Panc1 (cell line): ENCODE measurements at regions not wholly inside any gene's neighbourhood (a gene's known extent, or its start where the extent isn't known, plus 50 kb on each side); places are given as distances from the start of the nearest gene placed in this dataset.

Source experiments
- ATAC-seq: fragments of 200-7000 bp; cut with Tn5 transposase; 2 replicates; pipeline ENCODE4 v1.9.1; 2020; ENCODE audit warnings: mild to moderate bottlenecking, moderate library complexity
- BruUV-seq: library from RNA; stranded (reverse); fragments of 400-500 nt; replicated peaks from 2 replicates; lab custom pipeline; 2021; lab: Mats Ljungman, UMichigan
- CTCF ChIA-PET: fragments of 300-600 bp; sonication (Branson Sonifier 250); formaldehyde crosslinking; loops from one replicate; lab custom pipeline; 2022; ENCODE audit warnings: antibody characterized with exemption; lab: Charles Lee
- POLR2A ChIA-PET: fragments of 300-600 bp; sonication (Branson Sonifier 250); formaldehyde crosslinking; loops from one replicate; lab custom pipeline; 2022; ENCODE audit warnings: antibody characterized with exemption; lab: Charles Lee
- DNase-seq: peaks from one replicate; pipeline ENCODE4 v3.0.0-alpha.2; 2010; ENCODE audit warnings: low read depth, low spot score
- H3K27ac ChIP-seq: 2 replicates; pipeline ENCODE4 v1.5.1; 2011; ENCODE audit warnings: mild to moderate bottlenecking, low read length, inconsistent platforms
- H3K27me3 ChIP-seq: fragments of 200-500 bp; sonication (Bioruptor generic); 2 replicates; pipeline ENCODE4 v1.6.0; 2014; ENCODE audit warnings: low read length, inconsistent platforms; ENCODE audit not compliant: control insufficient read depth, insufficient read depth
- H3K36me3 ChIP-seq: fragments of 200-500 bp; sonication (Bioruptor generic); 2 replicates; pipeline ENCODE4 v1.5.1; 2014; ENCODE audit warnings: inconsistent platforms, mild to moderate bottlenecking, low read length, moderate library complexity; ENCODE audit not compliant: control insufficient read depth, insufficient read depth
- H3K4me1 ChIP-seq: 2 replicates; pipeline ENCODE4 v1.5.1; 2011; ENCODE audit warnings: inconsistent platforms, mild to moderate bottlenecking, low read length, moderate library complexity; ENCODE audit not compliant: control insufficient read depth, insufficient read depth
- H3K4me3 ChIP-seq, 2 experiments: 2 replicates each; pipeline ENCODE4 v1.5.1; 2011 to 2012; ENCODE audit warnings: low read depth in 2 of 2, low read length in 2 of 2, mild to moderate bottlenecking in 2 of 2, inconsistent platforms in 1 of 2, moderate library complexity in 1 of 2
- H3K9me3 ChIP-seq: fragments of 200-500 bp; sonication (Bioruptor generic); 2 replicates; pipeline ENCODE4 v1.5.1; 2014; ENCODE audit warnings: low read depth, mild to moderate bottlenecking, inconsistent platforms, low read length, moderate library complexity; ENCODE audit not compliant: control insufficient read depth, insufficient read depth
- CTCF ChIP-seq: fragments of 450-650 bp; IDR thresholded peaks from 2 replicates; pipeline ENCODE4 v1.5.1; 2017; ENCODE audit warnings: mild to moderate bottlenecking
- POLR2AphosphoS5 ChIP-seq: IDR thresholded peaks from 2 replicates; pipeline ENCODE4 v1.6.1; 2012; ENCODE audit warnings: mild to moderate bottlenecking, low read depth, low read length, moderate library complexity
- SIN3A ChIP-seq: IDR thresholded peaks from 2 replicates; pipeline ENCODE4 v1.6.1; 2012; ENCODE audit warnings: low read depth, mild to moderate bottlenecking, low read length, moderate library complexity, borderline replicate concordance; ENCODE audit not compliant: insufficient read depth
- TCF7L2 ChIP-seq: IDR thresholded peaks from 2 replicates; pipeline ENCODE4 v1.6.1; 2011; ENCODE audit warnings: mild to moderate bottlenecking, low read depth, low read length, inconsistent platforms
- in situ Hi-C: cut with HindIII; loops from 2 replicates; pipeline ENCODE4 v1.10.0; 2016; ENCODE audit warnings: low sequenced_read_pairs, low pct_unique_long_range_greater_than_20kb
- intact Hi-C: fragments of 100-400 bp; cut with micrococcal nuclease; formaldehyde crosslinking; loops from one replicate; pipeline ENCODE4 v1.10.0; 2022; ENCODE audit not compliant: unreplicated experiment
- TF ChIP-seq, protein P1 (sequence below), 2 experiments: IDR thresholded peaks; 2 replicates each; pipeline ENCODE4 v1.6.1; 2011 to 2012; ENCODE audit warnings: low read depth in 2 of 2, control low read depth in 1 of 2, low read length in 1 of 2, mild to moderate bottlenecking in 1 of 2, moderate library complexity in 1 of 2; ENCODE audit not compliant: insufficient read depth in 1 of 2

DNA sequence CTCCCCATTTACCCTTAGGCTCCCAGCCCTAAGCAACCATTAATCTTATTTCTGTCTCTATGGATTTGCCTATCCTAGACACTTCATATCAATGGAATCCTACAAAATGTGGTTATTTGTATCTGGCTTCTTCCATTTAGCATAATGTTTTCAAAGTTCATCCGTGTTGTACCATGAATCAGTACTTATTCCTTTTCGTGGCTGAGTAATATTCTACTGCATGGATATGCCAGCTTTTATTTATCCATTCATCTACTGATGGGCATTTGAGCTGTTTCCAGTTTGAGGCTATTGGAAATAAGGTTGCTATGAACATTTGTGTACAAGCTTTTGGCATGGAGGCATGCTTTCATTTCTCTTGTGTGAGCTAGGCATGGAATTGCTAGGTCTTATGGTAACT is 121.1 kb downstream of the WDR11 start:
- DNase-seq (no peak), ATAC-seq (no peak)
- Histone ChIP-seq H3K9me3 (0 out of 2 replicates have a peak, but pooled peaks cover 3% of the 10 kb centered on the region), H3K4me3 (no peak overlapping the region), H3K27me3 (no peaks in the 10 kb centered on the region; the same call in 1 of the 2 replicates), H3K4me1 (no peaks in the 10 kb centered on the region), H3K27ac (no peak overlapping the region), H3K36me3 (no peaks in the 10 kb centered on the region)
- BruUV-seq: no TSS peak
- CTCF ChIA-PET: no interaction called here
- POLR2A ChIA-PET: no interaction called here
- intact Hi-C loops (no loop called here), in situ Hi-C loops (no loop called here)
- TF ChIP-seq SIN3A (no peak), TCF7L2 (no peak), CTCF (no peak), POLR2AphosphoS5 (no peak)
- TF ChIP-seq, protein P1, sequence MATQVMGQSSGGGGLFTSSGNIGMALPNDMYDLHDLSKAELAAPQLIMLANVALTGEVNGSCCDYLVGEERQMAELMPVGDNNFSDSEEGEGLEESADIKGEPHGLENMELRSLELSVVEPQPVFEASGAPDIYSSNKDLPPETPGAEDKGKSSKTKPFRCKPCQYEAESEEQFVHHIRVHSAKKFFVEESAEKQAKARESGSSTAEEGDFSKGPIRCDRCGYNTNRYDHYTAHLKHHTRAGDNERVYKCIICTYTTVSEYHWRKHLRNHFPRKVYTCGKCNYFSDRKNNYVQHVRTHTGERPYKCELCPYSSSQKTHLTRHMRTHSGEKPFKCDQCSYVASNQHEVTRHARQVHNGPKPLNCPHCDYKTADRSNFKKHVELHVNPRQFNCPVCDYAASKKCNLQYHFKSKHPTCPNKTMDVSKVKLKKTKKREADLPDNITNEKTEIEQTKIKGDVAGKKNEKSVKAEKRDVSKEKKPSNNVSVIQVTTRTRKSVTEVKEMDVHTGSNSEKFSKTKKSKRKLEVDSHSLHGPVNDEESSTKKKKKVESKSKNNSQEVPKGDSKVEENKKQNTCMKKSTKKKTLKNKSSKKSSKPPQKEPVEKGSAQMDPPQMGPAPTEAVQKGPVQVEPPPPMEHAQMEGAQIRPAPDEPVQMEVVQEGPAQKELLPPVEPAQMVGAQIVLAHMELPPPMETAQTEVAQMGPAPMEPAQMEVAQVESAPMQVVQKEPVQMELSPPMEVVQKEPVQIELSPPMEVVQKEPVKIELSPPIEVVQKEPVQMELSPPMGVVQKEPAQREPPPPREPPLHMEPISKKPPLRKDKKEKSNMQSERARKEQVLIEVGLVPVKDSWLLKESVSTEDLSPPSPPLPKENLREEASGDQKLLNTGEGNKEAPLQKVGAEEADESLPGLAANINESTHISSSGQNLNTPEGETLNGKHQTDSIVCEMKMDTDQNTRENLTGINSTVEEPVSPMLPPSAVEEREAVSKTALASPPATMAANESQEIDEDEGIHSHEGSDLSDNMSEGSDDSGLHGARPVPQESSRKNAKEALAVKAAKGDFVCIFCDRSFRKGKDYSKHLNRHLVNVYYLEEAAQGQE (IDR thresholded peaks at IDR 0.05; ENCODE audit: insufficient read depth in 1 of 2, low read depth in 2 of 2, low read length in 1 of 2): no peak

GRCh38 chr10:120975072-120975867 is 124.1 kb downstream of the WDR11 start:
- peaks cover 12% of the 10 kb centered on the region for H3K27me3 ChIP-seq
- H3K9me3 ChIP-seq: 0 out of 2 replicates have a peak, but pooled peaks cover 3% of the 10 kb centered on the region
- TF ChIP-seq SIN3A (no peak), TCF7L2 (no peak), POLR2AphosphoS5 (no peak), CTCF (no peak)
- TF ChIP-seq, protein P1 (IDR thresholded peaks at IDR 0.05; ENCODE audit: insufficient read depth in 1 of 2, low read depth in 2 of 2, low read length in 1 of 2): no peak
- POLR2A ChIA-PET: no interaction called here
- no peaks in the 10 kb centered on the region for H3K36me3 ChIP-seq
- in situ Hi-C loops (no loop called here), intact Hi-C loops (no loop called here)
- DNase-seq (no peak), ATAC-seq (no peak)
- BruUV-seq: no TSS peak
- H3K4me3 ChIP-seq: no peak overlapping the region
- CTCF ChIA-PET: no interaction called here
- H3K27ac ChIP-seq: no peak overlapping the region
- peaks cover 9% of the 10 kb centered on the region for H3K4me1 ChIP-seq
